Stimulated activated CD8-positive, alpha-beta memory T cell treated with anti-CD3 and anti-CD28 coated beads, Interleukin-15, amount 100 ng/mL, for 48 hours (primary cell): ENCODE measurements at regions not wholly inside any gene's neighbourhood (a gene's known extent, or its start where the extent isn't known, plus 50 kb on each side); places are given as distances from the start of the nearest gene placed in this dataset.
"Not testable (repeated sequence)": the region's sequence is repeated elsewhere in the genome, so short reads cannot be mapped to it uniquely, and the experiment has no call there.

Experiments used
- DNase-seq, 2 donors: peaks; one replicate each; pipeline ENCODE4 v3.0.0-alpha.2; 2020; ENCODE audit warnings: low read depth in 2 of 2

GRCh38 chr5:89350684-89351083 lies 467.7 kb upstream of the MEF2C start:
- no peak for DNase-seq

GRCh38 chr5:89349246-89349980 lies 466.4 kb upstream of the MEF2C start:
- no peak for DNase-seq

GRCh38 chr5:89346573-89346972 lies 463.6 kb upstream of the MEF2C start:
- DNase-seq, result no peak

- DNase-seq, result no peak
Observed at GRCh38 chr5:89343666-89344065, 460.7 kb upstream of the MEF2C start.

GRCh38 chr5:89342106-89342876 lies 459.3 kb upstream of the MEF2C start:
- DNase-seq, result no peak

- no peak for DNase-seq
Observed at GRCh38 chr5:89338935-89339334, 456.0 kb upstream of the MEF2C start.

- no peak for DNase-seq
Observed at GRCh38 chr5:89336111-89336510, 453.1 kb upstream of the MEF2C start.

- no peak for DNase-seq
Observed at GRCh38 chr5:89330140-89330539, 447.2 kb upstream of the MEF2C start.

GRCh38 chr5:89327608-89328007 lies 444.6 kb upstream of the MEF2C start:
- DNase-seq, result no peak

- DNase-seq, result no peak
Observed at GRCh38 chr5:89324990-89325389, 442.0 kb upstream of the MEF2C start.

- DNase-seq, result no peak
Observed at GRCh38 chr5:89320421-89321277, 437.7 kb upstream of the MEF2C start.

GRCh38 chr5:89317838-89318237 lies 434.9 kb upstream of the MEF2C start:
- not testable (repeated sequence) for DNase-seq

- no peak for DNase-seq
Observed at GRCh38 chr5:89315286-89316100, 432.5 kb upstream of the MEF2C start.

GRCh38 chr5:89313804-89314588 lies 431.0 kb upstream of the MEF2C start:
- peak; percentile 3 to 17 for DNase-seq

GRCh38 chr5:89313044-89313443 lies 430.1 kb upstream of the MEF2C start:
- peak in 1 of 2 donors; percentile 0 for DNase-seq

- no peak for DNase-seq
Observed at GRCh38 chr5:89309268-89309667, 426.3 kb upstream of the MEF2C start.

- no peak for DNase-seq
Observed at GRCh38 chr5:89308606-89309040, 425.6 kb upstream of the MEF2C start.

GRCh38 chr5:89307972-89308371 lies 425.0 kb upstream of the MEF2C start:
- DNase-seq, result no peak

GRCh38 chr5:89307141-89307540 lies 424.2 kb upstream of the MEF2C start:
- not testable (repeated sequence) for DNase-seq

- DNase-seq, result no peak
Observed at GRCh38 chr5:89303033-89303480, 420.1 kb upstream of the MEF2C start.
